Endothelial cell of umbilical vein (primary cell): ENCODE measurements at regions not wholly inside any gene's neighbourhood (a gene's known extent, or its start where the extent isn't known, plus 50 kb on each side); places are given as distances from the start of the nearest gene placed in this dataset.

Source experiments
- BruUV-seq: library from RNA; stranded (reverse); fragments of 400-500 nt; replicated peaks from 2 replicates; lab custom pipeline; 2021; lab: Mats Ljungman, UMichigan
- CTCF ChIA-PET: fragments of 300-600, 350-600 bp; sonication (Branson Sonifier 250); formaldehyde crosslinking; loops from one replicate; lab custom pipeline; 2021; ENCODE audit warnings: antibody characterized with exemption, inconsistent platforms; lab: Charles Lee
- POLR2A ChIA-PET: fragments of 300-600, 350-600 bp; sonication (Branson Sonifier 250); formaldehyde crosslinking; loops from one replicate; lab custom pipeline; 2021; ENCODE audit warnings: antibody characterized with exemption, inconsistent platforms; lab: Charles Lee
- DNase-seq: peaks from one replicate; pipeline ENCODE4 v3.0.0-alpha.2; 2011; ENCODE audit warnings: low read depth, low spot score
- FAIRE-seq: peaks from 2 replicates; lab custom pipeline; 2011; peaks lifted over from hg19 to GRCh38; lab: Jason Lieb, UNC
- H2AFZ ChIP-seq: 2 replicates; pipeline ENCODE4 v1.6.0; 2012; ENCODE audit warnings: low read depth, low read length, control low read depth, inconsistent platforms
- H3K27ac ChIP-seq: 2 replicates; pipeline ENCODE4 v1.5.1; 2011; ENCODE audit warnings: low read depth, mild to moderate bottlenecking, control low read depth, low read length, moderate library complexity; ENCODE audit not compliant: insufficient read depth
- H3K27me3 ChIP-seq, 2 experiments: 2 replicates each; pipeline versions ENCODE4 v1.6.0 to v1.6.1; 2011; ENCODE audit warnings: low read length in 2 of 2, mixed read lengths in 1 of 2; ENCODE audit not compliant: control insufficient read depth in 2 of 2, insufficient read depth in 2 of 2
- H3K36me3 ChIP-seq, 2 experiments: 2 replicates in 1 of 2; 3 replicates in 1 of 2; pipeline ENCODE4 v1.5.1; 2011; ENCODE audit warnings: low read length in 2 of 2, mild to moderate bottlenecking in 1 of 2, moderate library complexity in 1 of 2; ENCODE audit not compliant: control insufficient read depth in 2 of 2, insufficient read depth in 2 of 2; ENCODE audit errors: extremely low read depth in 1 of 2
- H3K4me1 ChIP-seq: 3 replicates; pipeline ENCODE4 v1.5.1; 2011; ENCODE audit warnings: mild to moderate bottlenecking, low read length; ENCODE audit not compliant: control insufficient read depth, insufficient read depth; ENCODE audit errors: extremely low read depth
- H3K4me2 ChIP-seq: 2 replicates; pipeline ENCODE4 v1.6.1; 2011; ENCODE audit warnings: low read length, control low read depth, mixed read lengths; ENCODE audit not compliant: insufficient read depth
- H3K4me3 ChIP-seq, 3 experiments: fragments of 200-600 bp in 1 of 3; sonication (generic), shearing (Covaris generic) in 1 of 3; replicated peaks in 1 of 3; 2 replicates each; pipeline ENCODE4 v1.5.1; 2011 to 2016; ENCODE audit warnings: control low read depth in 3 of 3, low read length in 3 of 3, mild to moderate bottlenecking in 2 of 3, inconsistent platforms in 1 of 3, low read depth in 1 of 3, moderate library complexity in 1 of 3; ENCODE audit not compliant: insufficient read depth in 1 of 3
- H3K79me2 ChIP-seq: 2 replicates; pipeline ENCODE4 v1.6.0; 2012; ENCODE audit warnings: low read length, inconsistent platforms; ENCODE audit not compliant: control insufficient read depth, insufficient read depth
- H3K9ac ChIP-seq: replicated peaks from 2 replicates; pipeline ENCODE3; 2011; ENCODE audit warnings: low read length, control low read depth; ENCODE audit not compliant: insufficient read depth; ENCODE audit errors: extremely low read depth
- H3K9me1 ChIP-seq: replicated peaks from 3 replicates; pipeline ENCODE4 v1.6.0; 2011; ENCODE audit warnings: mild to moderate bottlenecking, low read length; ENCODE audit not compliant: control insufficient read depth, insufficient read depth; ENCODE audit errors: extremely low read depth
- H3K9me3 ChIP-seq: replicated peaks from 2 replicates; pipeline ENCODE4 v1.5.1; 2012; ENCODE audit warnings: low read length, inconsistent platforms; ENCODE audit not compliant: control insufficient read depth, insufficient read depth
- H4K20me1 ChIP-seq: replicated peaks from 2 replicates; pipeline ENCODE3; 2011; ENCODE audit warnings: mild to moderate bottlenecking, low read length; ENCODE audit not compliant: control insufficient read depth, insufficient read depth; ENCODE audit errors: extremely low read depth
- EZH2 ChIP-seq: IDR thresholded peaks from 2 replicates; pipeline ENCODE4 v1.6.1; 2012; ENCODE audit warnings: borderline replicate concordance, low read depth, mild to moderate bottlenecking, moderate library complexity, low read length, inconsistent platforms; ENCODE audit not compliant: severe bottlenecking
- FOS ChIP-seq: IDR thresholded peaks from 2 replicates; pipeline ENCODE4 v1.6.1; 2011; ENCODE audit warnings: mild to moderate bottlenecking, low read length, moderate library complexity, borderline replicate concordance; ENCODE audit not compliant: insufficient read depth
- GATA2 ChIP-seq: IDR thresholded peaks from 2 replicates; pipeline ENCODE4 v1.7.0; 2011; ENCODE audit warnings: low read depth, mild to moderate bottlenecking, moderate library complexity, mixed read lengths, low read length; ENCODE audit not compliant: insufficient read length, insufficient read depth
- JUN ChIP-seq: IDR thresholded peaks from 2 replicates; pipeline ENCODE4 v1.6.1; 2011; ENCODE audit warnings: borderline replicate concordance, low read depth; ENCODE audit not compliant: insufficient read length, insufficient read depth
- MYC ChIP-seq: IDR thresholded peaks from one replicate; pipeline ENCODE4 v1.6.1; 2011; ENCODE audit warnings: mild to moderate bottlenecking, low read depth, low read length
- POLR2A ChIP-seq: IDR thresholded peaks from 2 replicates; pipeline ENCODE4 v1.6.1; 2012; ENCODE audit warnings: low read depth, mild to moderate bottlenecking, control low read depth, low read length
- POLR2AphosphoS5 ChIP-seq: IDR thresholded peaks from 2 replicates; pipeline ENCODE4 v1.6.1; 2012; ENCODE audit warnings: low read depth, mild to moderate bottlenecking, control low read depth, low read length, moderate library complexity; ENCODE audit not compliant: insufficient read depth
- dilution Hi-C: fragments of 300-500 bp; cut with MboI; formaldehyde crosslinking; loops from one replicate; pipeline ENCODE4 v1.15.0; 2019; ENCODE audit warnings: low sequenced_read_pairs; ENCODE audit not compliant: extremely low pct_ligation_motif_present
- intact Hi-C: fragments of 100-400 bp; cut with micrococcal nuclease; formaldehyde crosslinking; loops from one replicate; pipeline ENCODE4 v1.10.0; 2022
- TF ChIP-seq, protein P1 (sequence below), 2 donors: IDR thresholded peaks; 1 replicate in 1 of 2; 2 replicates in 1 of 2; pipeline ENCODE4 v1.5.1; 2011; ENCODE audit warnings: low read length in 2 of 2, mild to moderate bottlenecking in 2 of 2, moderate library complexity in 2 of 2, control low read depth in 1 of 2, inconsistent platforms in 1 of 2, low read depth in 1 of 2; ENCODE audit not compliant: insufficient read depth in 1 of 2; ENCODE audit errors: extremely low read depth in 1 of 2
- TF ChIP-seq, protein P2 (sequence below): IDR thresholded peaks from 2 replicates; pipeline ENCODE4 v1.6.1; 2011; ENCODE audit not compliant: insufficient read depth, insufficient read length

GRCh38 chr6:14202947-14203346, 85.4 kb downstream of the CD83 start:
- no TSS peak for BruUV-seq
- H3K9ac ChIP-seq = no peak overlapping the region
- intact Hi-C loops (no loop called here), dilution Hi-C loops (no loop called here)
- H2AFZ ChIP-seq = no peak overlapping the region
- POLR2A ChIA-PET = no interaction called here
- no peak overlapping the region for H3K4me3 ChIP-seq
- FAIRE-seq (no peak), DNase-seq (no peak)
- no peaks in the 10 kb centered on the region for H3K79me2 ChIP-seq
- H3K4me1 ChIP-seq = no peaks in the 10 kb centered on the region
- no peak overlapping the region for H3K27ac ChIP-seq
- H3K9me3 ChIP-seq = no peaks in the 10 kb centered on the region
- no peaks in the 10 kb centered on the region for H3K36me3 ChIP-seq
- H3K9me1 ChIP-seq = no peaks in the 10 kb centered on the region
- H3K27me3 ChIP-seq = no peaks in the 10 kb centered on the region
- no peak overlapping the region for H3K4me2 ChIP-seq
- H4K20me1 ChIP-seq = no peaks in the 10 kb centered on the region
- CTCF ChIA-PET = interaction anchor here (0.6 kb wide), 1 partner anchor 7 kb away, joined by 3 read pairs; no protein-coding TSS in a partner anchor
- no peak for TF ChIP-seq GATA2
- TF ChIP-seq FOS = no peak
- no peak for TF ChIP-seq POLR2AphosphoS5
- TF ChIP-seq POLR2A = no peak
- no peak for TF ChIP-seq MYC
- TF ChIP-seq, protein P1, sequence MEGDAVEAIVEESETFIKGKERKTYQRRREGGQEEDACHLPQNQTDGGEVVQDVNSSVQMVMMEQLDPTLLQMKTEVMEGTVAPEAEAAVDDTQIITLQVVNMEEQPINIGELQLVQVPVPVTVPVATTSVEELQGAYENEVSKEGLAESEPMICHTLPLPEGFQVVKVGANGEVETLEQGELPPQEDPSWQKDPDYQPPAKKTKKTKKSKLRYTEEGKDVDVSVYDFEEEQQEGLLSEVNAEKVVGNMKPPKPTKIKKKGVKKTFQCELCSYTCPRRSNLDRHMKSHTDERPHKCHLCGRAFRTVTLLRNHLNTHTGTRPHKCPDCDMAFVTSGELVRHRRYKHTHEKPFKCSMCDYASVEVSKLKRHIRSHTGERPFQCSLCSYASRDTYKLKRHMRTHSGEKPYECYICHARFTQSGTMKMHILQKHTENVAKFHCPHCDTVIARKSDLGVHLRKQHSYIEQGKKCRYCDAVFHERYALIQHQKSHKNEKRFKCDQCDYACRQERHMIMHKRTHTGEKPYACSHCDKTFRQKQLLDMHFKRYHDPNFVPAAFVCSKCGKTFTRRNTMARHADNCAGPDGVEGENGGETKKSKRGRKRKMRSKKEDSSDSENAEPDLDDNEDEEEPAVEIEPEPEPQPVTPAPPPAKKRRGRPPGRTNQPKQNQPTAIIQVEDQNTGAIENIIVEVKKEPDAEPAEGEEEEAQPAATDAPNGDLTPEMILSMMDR (IDR thresholded peaks at IDR 0.05; ENCODE audit: extremely low read depth in 1 of 2, insufficient read depth in 1 of 2, low read depth in 1 of 2, low read length in 2 of 2) = no peak
- no peak for TF ChIP-seq EZH2
- no peak for TF ChIP-seq JUN
- TF ChIP-seq, protein P2, sequence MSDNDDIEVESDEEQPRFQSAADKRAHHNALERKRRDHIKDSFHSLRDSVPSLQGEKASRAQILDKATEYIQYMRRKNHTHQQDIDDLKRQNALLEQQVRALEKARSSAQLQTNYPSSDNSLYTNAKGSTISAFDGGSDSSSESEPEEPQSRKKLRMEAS = no peak
